ENCODE measurements at regions not wholly inside any gene's neighbourhood (a gene's known extent, or its start where the extent isn't known, plus 50 kb on each side); places are given as distances from the start of the nearest gene placed in this dataset.
"Not testable (repeated sequence)": the region's sequence is repeated elsewhere in the genome, so short reads cannot be mapped to it uniquely, and the experiment has no call there.

- TF ChIP-seq CTCF (IDR thresholded peaks at IDR 0.05); CEBPB (IDR thresholded peaks at IDR 0.05); POLR2A (IDR thresholded peaks at IDR 0.05; ENCODE audit: low read length); HDAC2 (IDR thresholded peaks at IDR 0.05); TP53 (CRISPR knock-in tag; IDR thresholded peaks at IDR 0.05): not testable (repeated sequence)
Observed at GRCh38 chr2:199533873-199534272, 76.1 kb upstream of the SATB2 start.

Measured in A549 (cell line).